B cell (primary cell): ENCODE measurements at regions not wholly inside any gene's neighbourhood (a gene's known extent, or its start where the extent isn't known, plus 50 kb on each side); places are given as distances from the start of the nearest gene placed in this dataset.

ENCODE experiments used
- ATAC-seq: fragments of 200-7000 bp; cut with Tn5 transposase; one replicate; pipeline ENCODE4 v1.10.0; 2021; ENCODE audit warnings: low read depth, mild to moderate bottlenecking, moderate number of reproducible peaks, moderate library complexity
- CTCF ChIA-PET: fragments of 350-600 bp; sonication (Branson Sonifier 250); formaldehyde crosslinking; loops from one replicate; lab custom pipeline; 2021; ENCODE audit warnings: antibody characterized with exemption, inconsistent platforms; lab: Charles Lee
- POLR2A ChIA-PET: fragments of 350-600 bp; sonication (Branson Sonifier 250); formaldehyde crosslinking; loops from one replicate; lab custom pipeline; 2021; ENCODE audit warnings: antibody characterized with exemption; lab: Charles Lee
- DNase-seq: peaks from one replicate; pipeline ENCODE4 v3.0.0; 2013
- H2AFZ ChIP-seq: 2 replicates; pipeline ENCODE4 v1.6.1; 2012; ENCODE audit warnings: mild to moderate bottlenecking, low read depth, low read length; ENCODE audit not compliant: insufficient read depth, poor library complexity, severe bottlenecking
- H3K27ac ChIP-seq, 2 donors: 1 replicate in 1 of 2; 2 replicates in 1 of 2; pipeline ENCODE4 v1.5.1; 2012 to 2013; ENCODE audit warnings: low read length in 2 of 2, mild to moderate bottlenecking in 2 of 2, moderate library complexity in 1 of 2
- H3K27me3 ChIP-seq, 4 experiments: fragments of 200-600 bp in 1 of 4; sonication (generic) in 1 of 4; replicated peaks in 1 of 4; 1 replicate in 2 of 4; 2 replicates in 2 of 4; pipeline versions ENCODE4 v1.6.1 to v1.7.0; 2013 to 2016; ENCODE audit warnings: low read length in 3 of 4, mild to moderate bottlenecking in 2 of 4, mixed read lengths in 1 of 4, moderate library complexity in 1 of 4; ENCODE audit not compliant: insufficient read depth in 4 of 4, control insufficient read depth in 3 of 4; ENCODE audit errors: control extremely low read depth in 1 of 4
- H3K36me3 ChIP-seq, 2 experiments: replicated peaks in 1 of 2; 1 replicate in 1 of 2; 2 replicates in 1 of 2; pipeline versions ENCODE4 v1.6.1 to v1.7.1; 2013; ENCODE audit warnings: low read length in 1 of 2; ENCODE audit not compliant: insufficient read depth in 2 of 2, control insufficient read depth in 1 of 2; ENCODE audit errors: control extremely low read depth in 1 of 2, extremely low read depth in 1 of 2
- H3K4me1 ChIP-seq, 2 donors: fragments of 200-600 bp in 1 of 2; sonication (generic) in 1 of 2; 1 replicate in 1 of 2; 2 replicates in 1 of 2; pipeline versions ENCODE4 v1.5.1 to v1.6.1; 2013 to 2017; ENCODE audit warnings: low read length in 2 of 2; ENCODE audit not compliant: control insufficient read depth in 2 of 2, insufficient read depth in 2 of 2
- H3K4me2 ChIP-seq: replicated peaks from 2 replicates; pipeline ENCODE3; 2012; ENCODE audit warnings: mild to moderate bottlenecking, low read depth, low read length; ENCODE audit not compliant: poor library complexity, severe bottlenecking
- H3K4me3 ChIP-seq, 5 experiments: fragments of 200-600 bp in 1 of 5; sonication (generic) in 1 of 5; 1 replicate in 3 of 5; 2 replicates in 2 of 5; pipeline versions ENCODE4 v1.5.1 to v1.7.0; 2011 to 2016; ENCODE audit warnings: low read length in 4 of 5, mild to moderate bottlenecking in 4 of 5, low read depth in 2 of 5, control low read depth in 1 of 5, moderate library complexity in 1 of 5; ENCODE audit not compliant: insufficient read depth in 1 of 5; ENCODE audit errors: control extremely low read depth in 1 of 5, extremely low read depth in 1 of 5
- H3K79me2 ChIP-seq: fragments of 200-600 bp; sonication (generic); one replicate; pipeline ENCODE4 v1.6.0; 2016; ENCODE audit warnings: low read length; ENCODE audit not compliant: control insufficient read depth, insufficient read depth
- H3K9ac ChIP-seq: fragments of 200-600 bp; sonication (generic); 2 replicates; pipeline ENCODE4 v1.6.1; 2017; ENCODE audit warnings: mild to moderate bottlenecking, low read length, moderate library complexity
- H3K9me3 ChIP-seq, 3 donors: one replicate each; pipeline versions ENCODE4 v1.6.1 to v1.7.1; 2013; ENCODE audit warnings: low read length in 2 of 3; ENCODE audit not compliant: control insufficient read depth in 2 of 3, insufficient read depth in 1 of 3; ENCODE audit errors: control extremely low read depth in 1 of 3
- H4K20me1 ChIP-seq: 2 replicates; pipeline ENCODE4 v1.6.0; 2012; ENCODE audit warnings: mild to moderate bottlenecking, low read length; ENCODE audit not compliant: insufficient read depth, control insufficient read depth, poor library complexity, severe bottlenecking
- H3K27ac Mint-ChIP-seq: one replicate; pipeline ENCODE4 v1.8.0; 2021; ENCODE audit warnings: mixed read lengths
- H3K27me3 Mint-ChIP-seq: one replicate; pipeline ENCODE4 v1.8.0; 2021; ENCODE audit warnings: mixed read lengths
- H3K4me1 Mint-ChIP-seq: one replicate; pipeline ENCODE4 v1.8.0; 2021; ENCODE audit warnings: mixed read lengths
- H3K4me3 Mint-ChIP-seq: one replicate; pipeline ENCODE4 v1.8.0; 2021; ENCODE audit warnings: mixed read lengths
- H3K9me3 Mint-ChIP-seq: one replicate; pipeline ENCODE4 v1.8.0; 2022; ENCODE audit warnings: mixed read lengths; ENCODE audit not compliant: insufficient read depth
- EZH2 ChIP-seq: IDR thresholded peaks from 2 replicates; pipeline ENCODE4 v1.6.1; 2012; ENCODE audit warnings: borderline replicate concordance, low read depth, mild to moderate bottlenecking, moderate library complexity, low read length; ENCODE audit not compliant: insufficient read depth, poor library complexity, severe bottlenecking
- WGBS: methylation state at CpG from one replicate; pipeline ENCODE4 v1.1.5; 2013; ENCODE audit warnings: missing lambda C conversion rate; ENCODE audit not compliant: insufficient coverage; 5-methylcytosine and 5-hydroxymethylcytosine counted together
- intact Hi-C: fragments of 100-400 bp; cut with micrococcal nuclease; formaldehyde crosslinking; loops from one replicate; pipeline ENCODE4 v1.10.0; 2022
- TF ChIP-seq, protein P1 (sequence below): fragments of 200-600 bp; IDR thresholded peaks from one replicate; pipeline ENCODE4 v1.8.0; 2022; ENCODE audit warnings: antibody characterized with exemption, mild to moderate bottlenecking

DNA sequence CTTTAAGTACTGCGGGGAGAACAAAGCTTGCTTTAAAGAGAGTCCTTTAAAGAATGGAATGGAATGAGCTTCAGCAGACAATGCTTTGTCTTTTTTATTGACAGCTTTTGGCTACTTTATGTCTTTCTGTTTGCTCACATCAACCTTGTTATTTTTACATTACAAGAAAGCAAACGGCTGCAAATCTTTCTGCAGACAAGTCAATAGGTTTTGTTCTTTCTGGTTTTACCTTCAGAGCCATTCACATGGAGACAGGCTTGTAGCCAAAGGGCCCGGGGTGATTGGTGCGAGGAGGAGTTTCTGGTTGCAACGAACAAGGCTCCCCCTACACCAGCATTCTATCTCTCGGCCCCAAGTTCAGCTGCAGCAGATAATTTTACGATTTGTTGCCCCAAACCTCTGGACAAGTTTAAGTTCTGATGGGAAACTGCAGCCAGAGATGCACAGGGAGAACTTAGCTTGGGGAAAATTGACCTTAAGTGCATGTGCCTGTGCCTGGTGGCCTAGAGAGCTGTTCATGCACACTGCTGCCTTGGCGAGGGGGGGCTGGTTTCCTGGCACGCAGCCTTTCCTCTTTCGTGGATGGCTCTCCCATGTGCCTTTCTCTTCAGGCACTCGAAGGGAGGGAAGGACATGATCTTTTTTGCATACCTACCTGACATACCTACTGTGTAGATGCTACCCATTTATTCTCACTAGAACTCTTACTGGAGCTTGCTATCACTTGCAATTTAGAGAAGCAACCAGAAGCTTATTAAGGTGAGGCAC, 543.2 kb downstream of the DCDC2C start:
- ATAC-seq (no peak), DNase-seq (no peak)
- H3K4me1 Mint-ChIP-seq = no peaks in the 10 kb centered on the region
- H3K9ac ChIP-seq = no peak overlapping the region
- no peaks in the 10 kb centered on the region for H3K27me3 ChIP-seq
- no peaks in the 10 kb centered on the region for H3K27me3 Mint-ChIP-seq
- H3K36me3 ChIP-seq = no peaks in the 10 kb centered on the region
- no peak overlapping the region for H3K4me3 Mint-ChIP-seq
- ChIA-PET CTCF (no interaction called here), POLR2A (no interaction called here)
- H3K4me2 ChIP-seq = no peak overlapping the region
- no peak overlapping the region for H3K27ac ChIP-seq
- no peaks in the 10 kb centered on the region for H3K79me2 ChIP-seq
- peaks cover 4% of the 10 kb centered on the region for H3K9me3 Mint-ChIP-seq
- TF ChIP-seq, protein P1, sequence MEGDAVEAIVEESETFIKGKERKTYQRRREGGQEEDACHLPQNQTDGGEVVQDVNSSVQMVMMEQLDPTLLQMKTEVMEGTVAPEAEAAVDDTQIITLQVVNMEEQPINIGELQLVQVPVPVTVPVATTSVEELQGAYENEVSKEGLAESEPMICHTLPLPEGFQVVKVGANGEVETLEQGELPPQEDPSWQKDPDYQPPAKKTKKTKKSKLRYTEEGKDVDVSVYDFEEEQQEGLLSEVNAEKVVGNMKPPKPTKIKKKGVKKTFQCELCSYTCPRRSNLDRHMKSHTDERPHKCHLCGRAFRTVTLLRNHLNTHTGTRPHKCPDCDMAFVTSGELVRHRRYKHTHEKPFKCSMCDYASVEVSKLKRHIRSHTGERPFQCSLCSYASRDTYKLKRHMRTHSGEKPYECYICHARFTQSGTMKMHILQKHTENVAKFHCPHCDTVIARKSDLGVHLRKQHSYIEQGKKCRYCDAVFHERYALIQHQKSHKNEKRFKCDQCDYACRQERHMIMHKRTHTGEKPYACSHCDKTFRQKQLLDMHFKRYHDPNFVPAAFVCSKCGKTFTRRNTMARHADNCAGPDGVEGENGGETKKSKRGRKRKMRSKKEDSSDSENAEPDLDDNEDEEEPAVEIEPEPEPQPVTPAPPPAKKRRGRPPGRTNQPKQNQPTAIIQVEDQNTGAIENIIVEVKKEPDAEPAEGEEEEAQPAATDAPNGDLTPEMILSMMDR = no peak
- no peak for TF ChIP-seq EZH2
- no peaks in the 10 kb centered on the region for H4K20me1 ChIP-seq
- no peak overlapping the region for H3K4me3 ChIP-seq
- H3K4me1 ChIP-seq = no peaks in the 10 kb centered on the region
- 65% methylated on average over 8 of the region's 11 CpGs for WGBS
- peaks cover 0 to 9% (median 0%) of the 10 kb centered on the region in 3 donors for H3K9me3 ChIP-seq
- H2AFZ ChIP-seq = no peak overlapping the region
- H3K27ac Mint-ChIP-seq = no peak overlapping the region
- intact Hi-C loops = no loop called here

GRCh38 chr2:4247791-4248190, 544.4 kb downstream of the DCDC2C start:
- ChIA-PET CTCF (no interaction called here), POLR2A (no interaction called here)
- no peaks in the 10 kb centered on the region for H4K20me1 ChIP-seq
- intact Hi-C loops = no loop called here
- no peak overlapping the region for H3K4me3 Mint-ChIP-seq
- no peaks in the 10 kb centered on the region for H3K79me2 ChIP-seq
- H3K4me1 ChIP-seq = no peaks in the 10 kb centered on the region
- no peak overlapping the region for H3K27ac ChIP-seq
- TF ChIP-seq EZH2 = no peak
- WGBS = no CpG with 5 or more reads among the region's 3 CpGs
- H3K27ac Mint-ChIP-seq = no peak overlapping the region
- H3K9me3 ChIP-seq = peaks cover 0 to 9% (median 0%) of the 10 kb centered on the region in 3 donors
- no peaks in the 10 kb centered on the region for H3K27me3 Mint-ChIP-seq
- H3K36me3 ChIP-seq = no peaks in the 10 kb centered on the region
- ATAC-seq (no peak), DNase-seq (no peak)
- no peaks in the 10 kb centered on the region for H3K27me3 ChIP-seq
- H3K4me1 Mint-ChIP-seq = no peaks in the 10 kb centered on the region
- H3K4me3 ChIP-seq = no peak overlapping the region
- H3K4me2 ChIP-seq = no peak overlapping the region
- no peak overlapping the region for H3K9ac ChIP-seq
- no peak overlapping the region for H2AFZ ChIP-seq
- peaks cover 2% of the 10 kb centered on the region for H3K9me3 Mint-ChIP-seq
